ENCODE measurements at regions not wholly inside any gene's neighbourhood (a gene's known extent, or its start where the extent isn't known, plus 50 kb on each side); places are given as distances from the start of the nearest gene placed in this dataset.

DNA sequence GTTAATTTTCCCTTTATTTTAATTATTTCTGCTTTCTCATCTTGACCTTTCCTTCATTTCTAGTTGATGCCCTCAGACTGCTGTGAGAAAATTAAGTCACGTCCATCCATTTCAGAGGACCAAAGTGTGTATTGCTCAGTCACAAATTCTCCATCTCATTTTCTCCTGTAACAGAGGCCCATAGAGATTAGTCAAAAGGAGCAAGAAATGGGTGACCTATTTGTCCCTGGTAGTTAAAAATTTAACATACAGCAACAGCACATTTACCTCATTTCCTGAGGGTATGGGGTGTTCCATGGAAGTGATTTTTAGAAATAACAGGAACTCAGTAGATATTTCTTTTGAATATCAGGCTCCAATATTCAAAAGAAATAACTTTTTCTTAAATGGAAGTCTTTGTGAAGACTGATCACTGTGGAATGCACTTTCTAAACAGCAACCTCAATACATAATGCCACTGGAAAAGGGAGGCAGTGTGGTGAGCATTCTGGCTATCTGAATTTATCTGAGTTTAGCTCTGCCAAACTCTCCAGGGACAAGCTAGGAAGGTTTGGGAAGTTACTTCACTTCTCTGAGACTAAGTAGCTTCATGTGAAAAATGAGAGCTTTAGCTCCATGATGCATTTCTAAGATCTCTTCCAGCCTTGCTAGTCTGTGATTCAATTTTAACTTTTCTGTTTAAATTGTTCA, 808.2 kb downstream of the SQOR start:
- ChIA-PET POLR2A (no interaction called here), CTCF (no interaction called here), RAD21 (ENCODE audit: unreplicated experiment) (no interaction called here), SMC1A (ENCODE audit: uncharacterized antibody, unreplicated experiment) (no interaction called here)
- Histone ChIP-seq H2AFZ (ENCODE audit: control insufficient read depth, low read depth, low read length) (no peak overlapping the region), H3K36me3 (ENCODE audit: control insufficient read depth in 2 of 2, insufficient read depth in 2 of 2, low read length in 1 of 2) (no peaks in the 10 kb centered on the region), H3K9ac (ENCODE audit: control insufficient read depth, insufficient read depth, low read length) (no peak overlapping the region), H3K4me2 (ENCODE audit: control insufficient read depth, insufficient read depth) (no peak overlapping the region), H3K27me3 (replicated peaks in 1 of 2; ENCODE audit: control insufficient read depth in 2 of 2, insufficient read depth in 2 of 2, low read length in 1 of 2) (no peaks in the 10 kb centered on the region), H4K20me1 (ENCODE audit: control insufficient read depth, insufficient read depth) (no peaks in the 10 kb centered on the region), H3K79me2 (ENCODE audit: control insufficient read depth, insufficient read depth, low read length) (no peaks in the 10 kb centered on the region), H3K9me3 (replicated peaks; ENCODE audit: control insufficient read depth, insufficient read depth, low read length) (no peaks in the 10 kb centered on the region), H3K4me1 (ENCODE audit: control insufficient read depth, insufficient read depth, low read length) (no peaks in the 10 kb centered on the region), H3K4me3 (no peak overlapping the region), H3K27ac (ENCODE audit: control insufficient read depth, insufficient read depth) (no peak overlapping the region)
- in situ Hi-C loops (cut with MboI) (no loop called here), intact Hi-C loops (cut with micrococcal nuclease; ENCODE audit: unreplicated experiment) (no loop called here)
- 0% methylated on average over 1 of the region's 1 CpG for WGBS (ENCODE audit: insufficient coverage, insufficient replicate concordance, low lambda C conversion rate, missing lambda C conversion rate)
- ATAC-seq (no peak), DNase-seq (ENCODE audit: low read depth, low spot score) (no peak), FAIRE-seq (no peak)
- no TSS peak for BruUV-seq (replicated peaks)
- TF ChIP-seq, protein P1, sequence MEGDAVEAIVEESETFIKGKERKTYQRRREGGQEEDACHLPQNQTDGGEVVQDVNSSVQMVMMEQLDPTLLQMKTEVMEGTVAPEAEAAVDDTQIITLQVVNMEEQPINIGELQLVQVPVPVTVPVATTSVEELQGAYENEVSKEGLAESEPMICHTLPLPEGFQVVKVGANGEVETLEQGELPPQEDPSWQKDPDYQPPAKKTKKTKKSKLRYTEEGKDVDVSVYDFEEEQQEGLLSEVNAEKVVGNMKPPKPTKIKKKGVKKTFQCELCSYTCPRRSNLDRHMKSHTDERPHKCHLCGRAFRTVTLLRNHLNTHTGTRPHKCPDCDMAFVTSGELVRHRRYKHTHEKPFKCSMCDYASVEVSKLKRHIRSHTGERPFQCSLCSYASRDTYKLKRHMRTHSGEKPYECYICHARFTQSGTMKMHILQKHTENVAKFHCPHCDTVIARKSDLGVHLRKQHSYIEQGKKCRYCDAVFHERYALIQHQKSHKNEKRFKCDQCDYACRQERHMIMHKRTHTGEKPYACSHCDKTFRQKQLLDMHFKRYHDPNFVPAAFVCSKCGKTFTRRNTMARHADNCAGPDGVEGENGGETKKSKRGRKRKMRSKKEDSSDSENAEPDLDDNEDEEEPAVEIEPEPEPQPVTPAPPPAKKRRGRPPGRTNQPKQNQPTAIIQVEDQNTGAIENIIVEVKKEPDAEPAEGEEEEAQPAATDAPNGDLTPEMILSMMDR (IDR thresholded peaks at IDR 0.05 in 2 of 3, conservative IDR thresholded peaks at IDR 0.05 in 1 of 3; ENCODE audit: control insufficient read depth in 2 of 3, extremely low read depth in 1 of 3, insufficient read depth in 1 of 3, low read depth in 3 of 3, low read length in 3 of 3), result no peak
- TF ChIP-seq JUND (IDR thresholded peaks at IDR 0.05; ENCODE audit: low read depth, low read length), result no peak
- TF ChIP-seq ZBED1 (IDR thresholded peaks at IDR 0.05; ENCODE audit: borderline replicate concordance), result no peak
- TF ChIP-seq, protein P2, sequence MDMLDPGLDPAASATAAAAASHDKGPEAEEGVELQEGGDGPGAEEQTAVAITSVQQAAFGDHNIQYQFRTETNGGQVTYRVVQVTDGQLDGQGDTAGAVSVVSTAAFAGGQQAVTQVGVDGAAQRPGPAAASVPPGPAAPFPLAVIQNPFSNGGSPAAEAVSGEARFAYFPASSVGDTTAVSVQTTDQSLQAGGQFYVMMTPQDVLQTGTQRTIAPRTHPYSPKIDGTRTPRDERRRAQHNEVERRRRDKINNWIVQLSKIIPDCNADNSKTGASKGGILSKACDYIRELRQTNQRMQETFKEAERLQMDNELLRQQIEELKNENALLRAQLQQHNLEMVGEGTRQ (IDR thresholded peaks at IDR 0.05; ENCODE audit: borderline replicate concordance, low read depth, low read length), result no peak
- no peak for TF ChIP-seq WRNIP1 (IDR thresholded peaks at IDR 0.05; ENCODE audit: borderline replicate concordance, low read depth, low read length)
- TF ChIP-seq, protein P3, sequence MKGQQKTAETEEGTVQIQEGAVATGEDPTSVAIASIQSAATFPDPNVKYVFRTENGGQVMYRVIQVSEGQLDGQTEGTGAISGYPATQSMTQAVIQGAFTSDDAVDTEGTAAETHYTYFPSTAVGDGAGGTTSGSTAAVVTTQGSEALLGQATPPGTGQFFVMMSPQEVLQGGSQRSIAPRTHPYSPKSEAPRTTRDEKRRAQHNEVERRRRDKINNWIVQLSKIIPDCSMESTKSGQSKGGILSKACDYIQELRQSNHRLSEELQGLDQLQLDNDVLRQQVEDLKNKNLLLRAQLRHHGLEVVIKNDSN (IDR thresholded peaks at IDR 0.05; ENCODE audit: borderline replicate concordance, extremely low read length, insufficient read depth, low read depth, low read length), result no peak
- TF ChIP-seq, protein P4, sequence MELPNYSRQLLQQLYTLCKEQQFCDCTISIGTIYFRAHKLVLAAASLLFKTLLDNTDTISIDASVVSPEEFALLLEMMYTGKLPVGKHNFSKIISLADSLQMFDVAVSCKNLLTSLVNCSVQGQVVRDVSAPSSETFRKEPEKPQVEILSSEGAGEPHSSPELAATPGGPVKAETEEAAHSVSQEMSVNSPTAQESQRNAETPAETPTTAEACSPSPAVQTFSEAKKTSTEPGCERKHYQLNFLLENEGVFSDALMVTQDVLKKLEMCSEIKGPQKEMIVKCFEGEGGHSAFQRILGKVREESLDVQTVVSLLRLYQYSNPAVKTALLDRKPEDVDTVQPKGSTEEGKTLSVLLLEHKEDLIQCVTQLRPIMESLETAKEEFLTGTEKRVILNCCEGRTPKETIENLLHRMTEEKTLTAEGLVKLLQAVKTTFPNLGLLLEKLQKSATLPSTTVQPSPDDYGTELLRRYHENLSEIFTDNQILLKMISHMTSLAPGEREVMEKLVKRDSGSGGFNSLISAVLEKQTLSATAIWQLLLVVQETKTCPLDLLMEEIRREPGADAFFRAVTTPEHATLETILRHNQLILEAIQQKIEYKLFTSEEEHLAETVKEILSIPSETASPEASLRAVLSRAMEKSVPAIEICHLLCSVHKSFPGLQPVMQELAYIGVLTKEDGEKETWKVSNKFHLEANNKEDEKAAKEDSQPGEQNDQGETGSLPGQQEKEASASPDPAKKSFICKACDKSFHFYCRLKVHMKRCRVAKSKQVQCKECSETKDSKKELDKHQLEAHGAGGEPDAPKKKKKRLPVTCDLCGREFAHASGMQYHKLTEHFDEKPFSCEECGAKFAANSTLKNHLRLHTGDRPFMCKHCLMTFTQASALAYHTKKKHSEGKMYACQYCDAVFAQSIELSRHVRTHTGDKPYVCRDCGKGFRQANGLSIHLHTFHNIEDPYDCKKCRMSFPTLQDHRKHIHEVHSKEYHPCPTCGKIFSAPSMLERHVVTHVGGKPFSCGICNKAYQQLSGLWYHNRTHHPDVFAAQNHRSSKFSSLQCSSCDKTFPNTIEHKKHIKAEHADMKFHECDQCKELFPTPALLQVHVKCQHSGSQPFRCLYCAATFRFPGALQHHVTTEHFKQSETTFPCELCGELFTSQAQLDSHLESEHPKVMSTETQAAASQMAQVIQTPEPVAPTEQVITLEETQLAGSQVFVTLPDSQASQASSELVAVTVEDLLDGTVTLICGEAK (IDR thresholded peaks at IDR 0.05; ENCODE audit: borderline replicate concordance), result no peak
- no peak for TF ChIP-seq SREBF2 (IDR thresholded peaks at IDR 0.05; ENCODE audit: low read length)
- no peak for TF ChIP-seq STAT3 (IDR thresholded peaks at IDR 0.05; ENCODE audit: low read depth, low read length)
- TF ChIP-seq SRF (IDR thresholded peaks at IDR 0.05; ENCODE audit: low read depth in 2 of 2, low read length in 2 of 2), result no peak
- TF ChIP-seq, protein P5, sequence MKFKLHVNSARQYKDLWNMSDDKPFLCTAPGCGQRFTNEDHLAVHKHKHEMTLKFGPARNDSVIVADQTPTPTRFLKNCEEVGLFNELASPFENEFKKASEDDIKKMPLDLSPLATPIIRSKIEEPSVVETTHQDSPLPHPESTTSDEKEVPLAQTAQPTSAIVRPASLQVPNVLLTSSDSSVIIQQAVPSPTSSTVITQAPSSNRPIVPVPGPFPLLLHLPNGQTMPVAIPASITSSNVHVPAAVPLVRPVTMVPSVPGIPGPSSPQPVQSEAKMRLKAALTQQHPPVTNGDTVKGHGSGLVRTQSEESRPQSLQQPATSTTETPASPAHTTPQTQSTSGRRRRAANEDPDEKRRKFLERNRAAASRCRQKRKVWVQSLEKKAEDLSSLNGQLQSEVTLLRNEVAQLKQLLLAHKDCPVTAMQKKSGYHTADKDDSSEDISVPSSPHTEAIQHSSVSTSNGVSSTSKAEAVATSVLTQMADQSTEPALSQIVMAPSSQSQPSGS (IDR thresholded peaks at IDR 0.05; ENCODE audit: low read length), result no peak
- no peak for TF ChIP-seq KDM1A (IDR thresholded peaks at IDR 0.05; ENCODE audit: borderline replicate concordance)

Measured in GM12878 (cell line).